ENCODE measurements at regions not wholly inside any gene's neighbourhood (a gene's known extent, or its start where the extent isn't known, plus 50 kb on each side); places are given as distances from the start of the nearest gene placed in this dataset.

DNA sequence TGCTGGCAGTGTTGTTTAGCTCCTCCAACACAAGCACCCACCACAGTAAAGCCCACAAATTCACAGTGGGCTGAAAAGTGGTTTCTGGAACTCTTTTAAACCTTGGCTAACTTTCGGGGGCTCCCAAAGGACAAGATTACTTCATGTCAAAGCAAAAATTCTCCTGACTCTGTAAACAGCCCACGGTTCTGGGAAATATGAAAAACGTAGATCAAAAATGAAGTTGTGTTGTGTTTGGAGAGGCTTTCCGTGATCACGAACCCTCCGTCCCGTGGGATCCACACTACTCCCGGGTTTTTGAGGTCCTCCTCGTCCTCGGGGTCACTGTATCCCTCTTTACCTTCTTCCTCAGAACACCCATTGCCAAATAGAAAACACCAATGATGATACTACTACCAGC is 159.0 kb upstream of the RUNX1 start:
- H3K27me3 ChIP-seq, result no peaks in the 10 kb centered on the region
- TF ChIP-seq, protein P1, sequence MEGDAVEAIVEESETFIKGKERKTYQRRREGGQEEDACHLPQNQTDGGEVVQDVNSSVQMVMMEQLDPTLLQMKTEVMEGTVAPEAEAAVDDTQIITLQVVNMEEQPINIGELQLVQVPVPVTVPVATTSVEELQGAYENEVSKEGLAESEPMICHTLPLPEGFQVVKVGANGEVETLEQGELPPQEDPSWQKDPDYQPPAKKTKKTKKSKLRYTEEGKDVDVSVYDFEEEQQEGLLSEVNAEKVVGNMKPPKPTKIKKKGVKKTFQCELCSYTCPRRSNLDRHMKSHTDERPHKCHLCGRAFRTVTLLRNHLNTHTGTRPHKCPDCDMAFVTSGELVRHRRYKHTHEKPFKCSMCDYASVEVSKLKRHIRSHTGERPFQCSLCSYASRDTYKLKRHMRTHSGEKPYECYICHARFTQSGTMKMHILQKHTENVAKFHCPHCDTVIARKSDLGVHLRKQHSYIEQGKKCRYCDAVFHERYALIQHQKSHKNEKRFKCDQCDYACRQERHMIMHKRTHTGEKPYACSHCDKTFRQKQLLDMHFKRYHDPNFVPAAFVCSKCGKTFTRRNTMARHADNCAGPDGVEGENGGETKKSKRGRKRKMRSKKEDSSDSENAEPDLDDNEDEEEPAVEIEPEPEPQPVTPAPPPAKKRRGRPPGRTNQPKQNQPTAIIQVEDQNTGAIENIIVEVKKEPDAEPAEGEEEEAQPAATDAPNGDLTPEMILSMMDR (IDR thresholded peaks at IDR 0.05), result no peak
- TF ChIP-seq POLR2A (IDR thresholded peaks at IDR 0.05), result no peak
- no peaks in the 10 kb centered on the region for H3K9me3 ChIP-seq
- no peak for DNase-seq
- H3K36me3 ChIP-seq, result no peaks in the 10 kb centered on the region
- H3K4me1 ChIP-seq, result peaks cover 0 to 6% (median 0%) of the 10 kb centered on the region in 4 donors
- H3K4me3 ChIP-seq, result no peak overlapping the region
- peak overlapping the region in 1 of 4 donors; percentile 43 for H3K27ac ChIP-seq

DNA sequence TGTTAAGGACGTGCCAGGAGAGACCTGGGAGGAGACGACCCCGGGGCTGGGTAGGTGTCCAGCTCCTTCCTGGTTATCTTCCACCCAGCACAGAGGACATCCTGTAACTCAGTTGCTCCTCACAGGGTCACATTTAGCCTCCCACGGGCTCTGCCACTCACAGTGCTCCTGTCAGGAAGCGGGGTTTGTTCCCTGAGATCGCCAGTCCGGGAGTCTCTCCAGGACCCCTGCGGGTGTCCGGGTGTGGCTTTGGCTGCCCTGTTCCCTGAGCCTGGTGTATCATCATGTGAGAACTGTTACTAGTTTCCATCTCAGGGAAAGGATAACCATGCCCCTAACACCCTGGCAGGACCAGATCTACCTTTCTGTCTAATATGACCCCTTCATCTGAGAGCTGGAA is 158.2 kb upstream of the RUNX1 start:
- Histone ChIP-seq H3K27me3 (no peaks in the 10 kb centered on the region), H3K36me3 (no peaks in the 10 kb centered on the region), H3K4me3 (no peak overlapping the region), H3K27ac (peak overlapping the region in 3 of 4 donors; percentile 25 to 54 (median 26)), H3K4me1 (peaks cover 0 to 6% (median 0%) of the 10 kb centered on the region in 4 donors), H3K9me3 (no peaks in the 10 kb centered on the region)
- no peak for TF ChIP-seq POLR2A (IDR thresholded peaks at IDR 0.05)
- TF ChIP-seq, protein P1 (IDR thresholded peaks at IDR 0.05), result no peak
- DNase-seq, result no peak

DNA sequence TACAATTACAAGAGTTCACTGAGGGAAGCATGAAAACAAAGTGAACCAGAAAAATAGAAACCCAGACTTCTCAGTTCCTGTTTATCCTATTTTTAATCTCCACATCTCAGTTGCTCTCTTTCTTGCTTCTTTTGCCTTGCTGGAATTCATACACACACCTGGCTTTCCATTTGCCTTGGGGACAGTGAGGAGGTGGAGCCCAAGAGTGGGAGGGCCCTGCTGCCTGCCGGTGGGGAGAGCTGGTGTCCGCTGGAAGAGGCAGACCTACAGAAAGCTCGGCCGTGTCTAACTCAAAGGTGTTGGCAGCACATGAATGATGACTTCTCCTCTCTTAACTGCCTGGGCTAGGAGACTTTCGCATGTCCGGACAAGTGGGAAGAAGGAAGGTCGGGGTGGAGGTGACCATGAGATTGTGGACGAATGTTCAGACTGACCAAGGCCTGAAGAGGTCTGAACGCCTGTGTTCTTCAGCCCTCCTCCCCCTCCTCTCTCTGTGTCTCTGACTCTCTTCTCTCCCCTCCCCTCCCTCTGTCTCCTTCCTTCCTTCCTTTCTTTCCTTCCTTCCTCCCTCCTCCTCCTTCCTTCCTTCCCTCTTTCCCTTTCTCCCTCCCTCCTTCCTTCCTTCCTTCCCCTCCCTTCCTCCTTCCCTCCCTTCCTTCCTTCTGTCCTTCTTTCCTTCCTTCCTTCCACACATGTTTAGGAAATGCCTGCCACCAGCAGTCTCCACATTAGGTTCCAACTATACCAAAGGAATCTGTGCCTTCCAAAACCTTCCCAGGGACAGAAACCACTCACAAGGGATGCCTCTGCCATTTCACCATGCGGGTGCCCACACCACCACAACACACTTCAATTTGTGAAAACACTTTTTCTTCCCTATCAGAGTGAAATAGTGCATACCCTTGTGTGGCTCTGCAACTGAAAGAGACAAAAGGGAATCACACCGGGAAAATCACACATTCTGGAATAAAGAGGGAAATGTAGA is 157.3 kb upstream of the RUNX1 start:
- H3K36me3 ChIP-seq, result no peaks in the 10 kb centered on the region
- H3K27me3 ChIP-seq, result no peaks in the 10 kb centered on the region
- H3K4me1 ChIP-seq, result peaks cover 0 to 6% (median 0%) of the 10 kb centered on the region in 4 donors
- DNase-seq, result peak in 1 of 3 donors; percentile 53
- H3K4me3 ChIP-seq, result no peak overlapping the region
- no peak for TF ChIP-seq POLR2A (IDR thresholded peaks at IDR 0.05)
- TF ChIP-seq, protein P1 (IDR thresholded peaks at IDR 0.05), result no peak
- peak overlapping the region; percentile 0 to 68 (median 55) for H3K27ac ChIP-seq
- no peaks in the 10 kb centered on the region for H3K9me3 ChIP-seq

DNA sequence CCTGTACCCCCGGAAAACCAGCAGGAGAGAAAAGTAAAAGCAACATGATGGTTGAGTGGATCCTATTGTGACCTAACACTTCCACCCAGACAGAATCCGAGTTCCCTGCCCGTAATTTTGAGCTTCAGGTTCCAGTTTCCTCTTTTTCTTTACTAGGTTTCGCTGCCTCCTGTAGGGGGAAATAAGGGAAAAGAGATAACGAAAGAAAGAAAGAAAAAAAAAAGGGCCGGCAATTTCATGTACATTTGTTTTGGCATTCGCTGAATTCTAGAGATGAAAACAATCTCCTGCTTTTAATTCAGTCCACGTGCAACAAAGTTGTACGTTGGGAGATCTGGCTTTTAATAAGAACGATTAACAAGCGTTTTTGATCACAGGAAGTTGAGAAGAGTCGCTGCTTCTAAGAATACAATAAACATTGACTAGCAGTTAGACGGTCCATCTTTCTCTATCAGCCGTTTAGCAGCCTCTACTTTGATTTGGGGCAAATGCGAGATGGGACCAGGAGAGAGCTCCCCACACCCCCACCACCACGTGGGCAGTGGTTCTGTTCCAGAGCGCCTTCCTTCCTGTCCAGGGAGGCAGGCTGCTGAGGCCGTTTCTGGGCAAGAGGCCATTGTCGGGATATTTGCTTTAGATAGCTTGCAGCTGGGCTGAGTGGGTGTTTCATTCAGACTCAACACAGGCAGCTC is 155.9 kb upstream of the RUNX1 start:
- Histone ChIP-seq H3K9me3 (no peaks in the 10 kb centered on the region), H3K27ac (peak overlapping the region; percentile 23 to 68 (median 55)), H3K36me3 (no peaks in the 10 kb centered on the region), H3K4me3 (peak overlapping the region in 2 of 4 donors; percentile 1 to 24), H3K4me1 (peaks cover 0 to 6% (median 0%) of the 10 kb centered on the region in 4 donors), H3K27me3 (no peaks in the 10 kb centered on the region)
- TF ChIP-seq, protein P1 (IDR thresholded peaks at IDR 0.05), result no peak
- no peak for TF ChIP-seq POLR2A (IDR thresholded peaks at IDR 0.05)
- peak in 2 of 3 donors; percentile 27 to 52 for DNase-seq

DNA sequence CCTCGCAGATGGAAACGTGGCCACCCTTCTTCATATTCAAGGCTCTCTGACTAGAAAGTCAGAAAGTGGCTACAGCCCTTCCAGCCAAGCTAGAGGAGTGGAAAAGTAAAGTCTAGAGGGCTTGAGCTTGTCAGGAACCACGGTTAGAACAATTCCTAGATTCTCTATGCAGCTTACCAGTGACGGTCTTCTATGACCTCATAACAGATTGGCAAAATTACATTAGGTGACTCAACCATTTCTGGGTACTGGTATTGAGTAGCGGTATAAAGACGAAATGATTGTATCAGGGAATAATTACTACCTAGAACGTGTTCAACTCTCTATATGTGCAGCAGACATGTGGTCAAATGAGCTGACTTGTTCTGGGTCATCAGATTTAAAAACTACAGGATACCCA is 155.0 kb upstream of the RUNX1 start:
- H3K4me1 ChIP-seq, result peaks cover 0 to 6% (median 0%) of the 10 kb centered on the region in 4 donors
- DNase-seq, result no peak
- no peak overlapping the region for H3K4me3 ChIP-seq
- no peak for TF ChIP-seq POLR2A (IDR thresholded peaks at IDR 0.05)
- TF ChIP-seq, protein P1 (IDR thresholded peaks at IDR 0.05), result no peak
- no peaks in the 10 kb centered on the region for H3K36me3 ChIP-seq
- H3K27me3 ChIP-seq, result no peaks in the 10 kb centered on the region
- H3K27ac ChIP-seq, result peak overlapping the region in 2 of 4 donors; percentile 54 to 57
- no peaks in the 10 kb centered on the region for H3K9me3 ChIP-seq
